GM18909 (cell line): ENCODE measurements at regions not wholly inside any gene's neighbourhood (a gene's known extent, or its start where the extent isn't known, plus 50 kb on each side); places are given as distances from the start of the nearest gene placed in this dataset.

ENCODE experiments used
- ATAC-seq: cut with Tn5 transposase; IDR thresholded peaks from one replicate; pipeline ENCODE4 v1.9.1; 2021; ENCODE audit warnings: mild to moderate bottlenecking; ENCODE audit not compliant: unreplicated experiment, poor library complexity

- no peak for ATAC-seq
Observed at GRCh38 chr12:116654226-116654743, 83.6 kb downstream of the SPRING1 start.

- ATAC-seq = no peak
Observed at GRCh38 chr12:116651089-116651488, 86.8 kb downstream of the SPRING1 start.

- no peak for ATAC-seq
Observed at GRCh38 chr12:116650585-116651087, 87.2 kb downstream of the SPRING1 start.

GRCh38 chr12:116650062-116650461, 87.8 kb downstream of the SPRING1 start:
- ATAC-seq = no peak

GRCh38 chr12:116647813-116648212, 88.6 kb downstream of the MAP1LC3B2 start:
- no peak for ATAC-seq

GRCh38 chr12:116646901-116647300, 87.7 kb downstream of the MAP1LC3B2 start:
- ATAC-seq = no peak

GRCh38 chr12:116644806-116645205, 85.6 kb downstream of the MAP1LC3B2 start:
- ATAC-seq = no peak

GRCh38 chr12:116642683-116643082, 83.5 kb downstream of the MAP1LC3B2 start:
- ATAC-seq = no peak

- no peak for ATAC-seq
Observed at GRCh38 chr12:116642106-116642505, 82.9 kb downstream of the MAP1LC3B2 start.

- ATAC-seq = no peak
Observed at GRCh38 chr12:116640281-116640680, 81.1 kb downstream of the MAP1LC3B2 start.

- no peak for ATAC-seq
Observed at GRCh38 chr12:116639765-116640164, 80.6 kb downstream of the MAP1LC3B2 start.

- ATAC-seq = no peak
Observed at GRCh38 chr12:116638376-116638775, 79.2 kb downstream of the MAP1LC3B2 start.

- no peak for ATAC-seq
Observed at GRCh38 chr12:116637589-116638150, 78.5 kb downstream of the MAP1LC3B2 start.

- ATAC-seq = no peak
Observed at GRCh38 chr12:116636608-116637519, 77.7 kb downstream of the MAP1LC3B2 start.

- ATAC-seq = no peak
Observed at GRCh38 chr12:116635487-116635886, 76.3 kb downstream of the MAP1LC3B2 start.

- no peak for ATAC-seq
Observed at GRCh38 chr12:116633476-116633875, 74.3 kb downstream of the MAP1LC3B2 start.

GRCh38 chr12:116631619-116632018, 72.4 kb downstream of the MAP1LC3B2 start:
- ATAC-seq = no peak

- ATAC-seq = no peak
Observed at GRCh38 chr12:116630762-116631161, 71.6 kb downstream of the MAP1LC3B2 start.

- ATAC-seq = no peak
Observed at GRCh38 chr12:116629480-116629879, 70.3 kb downstream of the MAP1LC3B2 start.

- no peak for ATAC-seq
Observed at GRCh38 chr12:116628989-116629388, 69.8 kb downstream of the MAP1LC3B2 start.

- ATAC-seq = no peak
Observed at GRCh38 chr12:116628450-116628793, 69.2 kb downstream of the MAP1LC3B2 start.
